ENCODE measurements at regions not wholly inside any gene's neighbourhood (a gene's known extent, or its start where the extent isn't known, plus 50 kb on each side); places are given as distances from the start of the nearest gene placed in this dataset.
"Not testable (repeated sequence)": the region's sequence is repeated elsewhere in the genome, so short reads cannot be mapped to it uniquely, and the experiment has no call there.

GRCh38 chr9:41251101-41251500 is 62.0 kb upstream of the ZNG1F start:
- H4K20me1 ChIP-seq (ENCODE audit: insufficient read depth, low read length); H2AFZ ChIP-seq (ENCODE audit: low read depth, low read length); H3K4me3 Mint-ChIP-seq (ENCODE audit: unreplicated experiment); H3K4me3 ChIP-seq (ENCODE audit: insufficient read depth, low read depth, low read length); H3K4me1 Mint-ChIP-seq (ENCODE audit: low read depth, unreplicated experiment); FAIRE-seq; H3K27me3 Mint-ChIP-seq (ENCODE audit: low read depth, unreplicated experiment); H3K27me3 ChIP-seq (ENCODE audit: insufficient read depth, low read length); H3K9me3 ChIP-seq (ENCODE audit: insufficient read depth, low read depth, low read length); H3K4me1 ChIP-seq (ENCODE audit: insufficient read depth, low read length); DNase-seq (ENCODE audit: low read depth); H3K36me3 ChIP-seq (ENCODE audit: insufficient read depth, low read length); H3K27ac ChIP-seq (ENCODE audit: low read depth, low read length); H3K4me2 ChIP-seq (ENCODE audit: low read length); H3K79me2 ChIP-seq (ENCODE audit: insufficient read depth, low read length); H3K27ac Mint-ChIP-seq (ENCODE audit: unreplicated experiment); H3K36me3 Mint-ChIP-seq (ENCODE audit: low read depth, unreplicated experiment); H3K9ac ChIP-seq (ENCODE audit: low read length): not testable (repeated sequence)
- H3K9me3 Mint-ChIP-seq (ENCODE audit: unreplicated experiment) = peaks cover 11% of the 10 kb centered on the region

GRCh38 chr9:41246702-41247101 is 57.6 kb upstream of the ZNG1F start:
- not testable (repeated sequence) for H3K36me3 ChIP-seq (ENCODE audit: insufficient read depth, low read length); H3K4me3 Mint-ChIP-seq (ENCODE audit: unreplicated experiment); DNase-seq (ENCODE audit: low read depth); H3K9me3 Mint-ChIP-seq (ENCODE audit: unreplicated experiment); H3K4me1 Mint-ChIP-seq (ENCODE audit: low read depth, unreplicated experiment); H3K27me3 ChIP-seq (ENCODE audit: insufficient read depth, low read length); H3K4me2 ChIP-seq (ENCODE audit: low read length); H4K20me1 ChIP-seq (ENCODE audit: insufficient read depth, low read length); FAIRE-seq; H3K27ac ChIP-seq (ENCODE audit: low read depth, low read length); H3K27ac Mint-ChIP-seq (ENCODE audit: unreplicated experiment); H3K4me1 ChIP-seq (ENCODE audit: insufficient read depth, low read length); H3K36me3 Mint-ChIP-seq (ENCODE audit: low read depth, unreplicated experiment); H3K9me3 ChIP-seq (ENCODE audit: insufficient read depth, low read depth, low read length); H3K4me3 ChIP-seq (ENCODE audit: insufficient read depth, low read depth, low read length); H3K9ac ChIP-seq (ENCODE audit: low read length); H2AFZ ChIP-seq (ENCODE audit: low read depth, low read length); H3K27me3 Mint-ChIP-seq (ENCODE audit: low read depth, unreplicated experiment); H3K79me2 ChIP-seq (ENCODE audit: insufficient read depth, low read length)

All from astrocyte (in vitro differentiated cells and primary cell).